Tibial nerve (tissue), 4 donors: ENCODE measurements at regions not wholly inside any gene's neighbourhood (a gene's known extent, or its start where the extent isn't known, plus 50 kb on each side); places are given as distances from the start of the nearest gene placed in this dataset.
"Not testable (repeated sequence)": the region's sequence is repeated elsewhere in the genome, so short reads cannot be mapped to it uniquely, and the experiment has no call there.

Source experiments
- DNase-seq, 2 donors: peaks; one replicate each; pipeline ENCODE4 v3.0.0-alpha.2; 2019; ENCODE audit warnings: low spot score in 2 of 2
- H3K27ac ChIP-seq, 4 donors: fragments of 200-600 bp; sonication (generic) in 3 of 4; one replicate each; pipeline ENCODE4 v1.5.1; 2017 to 2019; ENCODE audit warnings: mild to moderate bottlenecking in 1 of 4
- H3K27me3 ChIP-seq, 2 donors: fragments of 200-600 bp; sonication (generic) in 1 of 2; one replicate each; pipeline versions ENCODE4 v1.5.1 to v1.6.0; 2017 to 2019
- H3K36me3 ChIP-seq, 3 donors: fragments of 200-600 bp; sonication (generic); one replicate each; pipeline ENCODE4 v1.5.1; 2018 to 2019
- H3K4me1 ChIP-seq, 4 donors: fragments of 200-600 bp; sonication (generic) in 3 of 4; one replicate each; pipeline ENCODE4 v1.5.1; 2017 to 2019
- H3K4me3 ChIP-seq, 4 donors: fragments of 200-600 bp; sonication (generic) in 3 of 4; one replicate each; pipeline ENCODE4 v1.5.1; 2017 to 2019; ENCODE audit warnings: mild to moderate bottlenecking in 1 of 4, moderate library complexity in 1 of 4
- H3K9me3 ChIP-seq, 4 donors: fragments of 200-600 bp; sonication (generic) in 3 of 4; one replicate each; pipeline ENCODE4 v1.5.1; 2017 to 2019
- CTCF ChIP-seq, 5 experiments: fragments of 200-600 bp in 3 of 5; fragments of 450-650 bp in 2 of 5; sonication (generic) in 3 of 5; IDR thresholded peaks; one replicate each; pipeline ENCODE4 v1.5.1; 2016 to 2019; ENCODE audit warnings: antibody characterized with exemption in 5 of 5, mild to moderate bottlenecking in 3 of 5, moderate library complexity in 2 of 5
- EP300 ChIP-seq, 2 donors: sonication (generic); formaldehyde crosslinking; IDR thresholded peaks; one replicate each; pipeline ENCODE4 v1.6.1; 2017; ENCODE audit warnings: antibody characterized with exemption in 2 of 2, mild to moderate bottlenecking in 1 of 2
- POLR2A ChIP-seq, 2 donors: fragments of 450-650 bp; IDR thresholded peaks; one replicate each; pipeline ENCODE4 v1.6.1; 2017; ENCODE audit warnings: antibody characterized with exemption in 2 of 2, mild to moderate bottlenecking in 2 of 2, moderate library complexity in 2 of 2
- WGBS, 2 donors: methylation state at CpG; one replicate each; pipeline ENCODE4 v1.1.5; 2018; 5-methylcytosine and 5-hydroxymethylcytosine counted together

- H3K9me3 ChIP-seq = no peaks in the 10 kb centered on the region
- 86 to 98% methylated on average over 4 of the region's 4 CpGs for WGBS, 2 donors
- no peak overlapping the region for H3K4me3 ChIP-seq
- H3K36me3 ChIP-seq = no peaks in the 10 kb centered on the region
- H3K27ac ChIP-seq = no peak overlapping the region
- TF ChIP-seq CTCF (IDR thresholded peaks at IDR 0.05) = no peak
- TF ChIP-seq POLR2A (IDR thresholded peaks at IDR 0.05) = no peak
- no peak for TF ChIP-seq EP300 (IDR thresholded peaks at IDR 0.05)
- peaks cover 0 to 8% of the 10 kb centered on the region in 2 donors for H3K27me3 ChIP-seq
- H3K4me1 ChIP-seq = no peaks in the 10 kb centered on the region
- DNase-seq = no peak
Observed at GRCh38 chr16:50450957-50451356, 82.2 kb upstream of the BRD7 start.

- no peaks in the 10 kb centered on the region for H3K36me3 ChIP-seq
- H3K4me1 ChIP-seq = no peaks in the 10 kb centered on the region
- H3K9me3 ChIP-seq = no peaks in the 10 kb centered on the region
- no peak for TF ChIP-seq EP300 (IDR thresholded peaks at IDR 0.05)
- no peak for TF ChIP-seq POLR2A (IDR thresholded peaks at IDR 0.05)
- TF ChIP-seq CTCF (IDR thresholded peaks at IDR 0.05) = no peak
- 46 to 49% methylated on average over 5 to 6 of the region's 6 CpGs for WGBS, 2 donors
- no peak overlapping the region for H3K4me3 ChIP-seq
- H3K27ac ChIP-seq = no peak overlapping the region
- DNase-seq = no peak
- H3K27me3 ChIP-seq = peaks cover 0 to 8% of the 10 kb centered on the region in 2 donors
Observed at GRCh38 chr16:50449800-50450199, 81.0 kb upstream of the BRD7 start.

- Histone ChIP-seq H3K36me3 (no peaks in the 10 kb centered on the region), H3K27ac (no peak overlapping the region), H3K4me3 (no peak overlapping the region), H3K9me3 (no peaks in the 10 kb centered on the region), H3K4me1 (no peaks in the 10 kb centered on the region), H3K27me3 (peaks cover 0 to 8% of the 10 kb centered on the region in 2 donors)
- no peak for DNase-seq
- WGBS, 2 donors = 76% methylated on average over 10 of the region's 10 CpGs
- TF ChIP-seq POLR2A (IDR thresholded peaks at IDR 0.05) (no peak), EP300 (IDR thresholded peaks at IDR 0.05) (no peak), CTCF (IDR thresholded peaks at IDR 0.05) (no peak)
Observed at GRCh38 chr16:50448981-50449380, 80.2 kb upstream of the BRD7 start.

GRCh38 chr16:50448522-50448921 lies 79.7 kb upstream of the BRD7 start:
- TF ChIP-seq POLR2A (IDR thresholded peaks at IDR 0.05) = no peak
- TF ChIP-seq CTCF (IDR thresholded peaks at IDR 0.05) = no peak
- no peak for TF ChIP-seq EP300 (IDR thresholded peaks at IDR 0.05)
- 67 to 77% methylated on average over 8 of the region's 8 CpGs for WGBS, 2 donors
- no peaks in the 10 kb centered on the region for H3K4me1 ChIP-seq
- H3K36me3 ChIP-seq = no peaks in the 10 kb centered on the region
- H3K9me3 ChIP-seq = no peaks in the 10 kb centered on the region
- H3K4me3 ChIP-seq = no peak overlapping the region
- H3K27ac ChIP-seq = no peak overlapping the region
- H3K27me3 ChIP-seq = peaks cover 0 to 8% of the 10 kb centered on the region in 2 donors
- DNase-seq = no peak

- H3K36me3 ChIP-seq, H3K27me3 ChIP-seq, DNase-seq, H3K9me3 ChIP-seq, H3K27ac ChIP-seq, H3K4me3 ChIP-seq, H3K4me1 ChIP-seq: not testable (repeated sequence)
- 81 to 87% methylated on average over 8 of the region's 8 CpGs for WGBS, 2 donors
Observed at GRCh38 chr16:50447386-50447785, 78.6 kb upstream of the BRD7 start.

- 93 to 96% methylated on average over 3 to 4 of the region's 4 CpGs for WGBS, 2 donors
- no peak for DNase-seq
- peaks cover 0 to 7% (median 0%) of the 10 kb centered on the region in 4 donors for H3K9me3 ChIP-seq
- no peaks in the 10 kb centered on the region for H3K36me3 ChIP-seq
- H3K27me3 ChIP-seq = peaks cover 0 to 8% of the 10 kb centered on the region in 2 donors
- no peaks in the 10 kb centered on the region for H3K4me1 ChIP-seq
- H3K4me3 ChIP-seq = no peak overlapping the region
- no peak for TF ChIP-seq CTCF (IDR thresholded peaks at IDR 0.05)
- no peak for TF ChIP-seq EP300 (IDR thresholded peaks at IDR 0.05)
- TF ChIP-seq POLR2A (IDR thresholded peaks at IDR 0.05) = no peak
- no peak overlapping the region for H3K27ac ChIP-seq
Observed at GRCh38 chr16:50446861-50447260, 78.1 kb upstream of the BRD7 start.
